Skin epidermis (tissue), 12 donors: ENCODE measurements at regions not wholly inside any gene's neighbourhood (a gene's known extent, or its start where the extent isn't known, plus 50 kb on each side); places are given as distances from the start of the nearest gene placed in this dataset.

Experiments used
- H3K27ac ChIP-seq, 21 experiments: fragments of 200-600 bp; sonication (generic) in 11 of 21; one replicate each; pipeline ENCODE4 v1.5.0; 2020; ENCODE audit warnings: mild to moderate bottlenecking in 3 of 21, inconsistent platforms in 2 of 21, moderate library complexity in 2 of 21
- H3K4me3 ChIP-seq, 7 experiments: fragments of 200-600 bp; sonication (generic) in 2 of 7; one replicate each; pipeline ENCODE4 v1.5.0; 2020; ENCODE audit warnings: inconsistent platforms in 2 of 7, mild to moderate bottlenecking in 2 of 7, moderate library complexity in 1 of 7

DNA sequence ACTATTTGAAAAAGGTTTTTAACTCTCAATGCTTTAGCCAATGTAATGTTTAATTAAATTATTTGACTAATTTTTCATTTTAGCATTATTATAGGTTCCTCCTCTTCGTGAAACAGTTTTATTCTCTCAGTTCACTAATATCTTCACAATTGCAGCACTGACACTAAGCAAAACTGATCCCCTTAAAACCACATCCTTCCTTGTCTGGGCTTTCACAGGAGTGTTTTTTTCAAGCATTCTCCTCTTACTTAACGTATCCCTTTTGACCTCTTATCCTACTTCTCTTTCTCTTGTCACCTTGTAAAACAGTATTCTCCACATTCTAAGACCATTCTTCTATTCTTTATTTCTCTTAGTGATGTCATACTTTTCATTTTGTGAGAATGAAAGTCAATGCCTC, 112.8 kb downstream of the DSC3 start:
- H3K27ac ChIP-seq = no peak overlapping the region
- no peak overlapping the region for H3K4me3 ChIP-seq

DNA sequence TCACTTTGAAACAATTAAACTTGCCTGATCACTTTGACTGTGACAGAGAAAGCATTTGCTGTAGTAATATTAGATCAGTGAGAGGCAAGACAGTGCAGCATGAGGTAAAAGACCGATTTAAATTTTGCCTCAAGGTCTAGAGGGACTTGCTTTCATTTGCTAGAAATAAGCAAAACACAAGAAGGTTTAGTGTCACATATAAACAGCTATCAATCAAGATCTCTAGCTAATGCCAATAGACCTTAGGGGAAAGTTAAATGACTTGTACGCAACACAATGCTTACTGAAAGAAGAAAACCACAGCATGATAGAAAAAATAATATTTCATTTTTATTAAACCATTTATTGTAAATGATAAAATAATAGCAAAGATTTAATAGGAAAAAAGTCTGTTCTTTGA, 113.5 kb downstream of the DSC3 start:
- H3K27ac ChIP-seq = no peak overlapping the region
- no peak overlapping the region for H3K4me3 ChIP-seq

DNA sequence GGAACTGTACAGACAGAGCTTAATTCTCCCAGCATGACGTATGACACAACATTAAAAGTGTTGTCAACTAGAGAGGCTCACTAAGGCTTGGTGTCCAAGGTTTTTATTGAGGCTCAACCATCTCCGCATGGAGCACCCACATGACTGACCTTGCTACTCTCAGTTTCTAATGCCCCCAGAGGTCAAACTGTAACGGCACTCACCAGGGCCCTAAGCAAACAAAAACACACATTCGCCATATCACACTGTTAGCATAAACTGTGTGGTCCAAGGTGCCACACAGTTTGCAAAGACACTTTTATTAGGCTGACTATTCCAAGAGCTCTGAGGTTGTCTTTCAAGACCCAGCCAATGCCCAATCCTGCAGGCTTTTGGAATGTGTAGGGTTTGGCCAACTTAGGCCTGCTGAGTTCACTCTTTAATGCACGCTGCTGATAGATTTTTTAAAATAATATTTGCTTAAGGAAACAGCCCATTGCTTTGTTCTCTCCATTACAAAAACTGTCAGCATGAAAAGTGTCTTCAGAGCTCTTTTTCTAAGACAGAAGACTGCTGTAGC, 114.9 kb downstream of the DSC3 start:
- Histone ChIP-seq H3K27ac (no peak overlapping the region), H3K4me3 (no peak overlapping the region)

DNA sequence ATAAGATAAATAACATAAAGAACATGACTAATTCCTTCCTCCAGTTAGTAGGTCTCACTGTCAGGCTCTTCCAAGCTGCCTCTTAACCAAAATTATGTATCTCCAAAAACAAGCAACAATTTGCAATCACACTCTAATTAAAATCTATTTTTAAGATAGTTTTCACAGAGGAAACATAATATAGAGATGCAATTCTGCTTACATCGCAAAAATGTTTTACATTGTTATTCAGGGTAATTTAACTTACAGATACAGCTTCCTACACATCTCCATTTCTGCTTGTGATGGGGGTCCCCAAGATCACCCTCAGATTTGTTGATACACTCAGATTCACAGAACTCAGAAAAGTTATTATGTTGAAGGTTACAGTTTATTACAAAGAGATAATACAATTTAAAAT, 115.5 kb downstream of the DSC3 start:
- Histone ChIP-seq H3K27ac (no peak overlapping the region), H3K4me3 (no peak overlapping the region)

DNA sequence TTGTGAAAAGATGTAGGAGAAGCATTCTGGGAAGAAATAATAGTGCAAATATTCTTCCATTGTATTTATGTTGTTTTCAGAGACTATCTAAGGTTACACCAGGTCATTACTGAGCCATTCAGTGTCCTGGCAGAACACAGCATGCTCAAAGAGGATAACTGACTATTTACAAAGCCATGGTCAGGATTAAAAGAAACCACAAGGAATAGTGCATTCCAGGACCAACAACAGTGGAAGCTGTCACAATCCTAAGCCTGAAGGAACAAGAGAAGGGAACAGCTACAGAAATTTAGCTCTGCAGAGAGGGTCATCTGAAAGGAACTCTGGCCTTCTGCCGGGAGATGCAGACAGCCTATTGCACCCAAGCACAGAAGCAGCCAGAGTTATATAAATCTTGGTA, 116.7 kb downstream of the DSC3 start:
- H3K4me3 ChIP-seq = no peak overlapping the region
- H3K27ac ChIP-seq = no peak overlapping the region

- no peak overlapping the region for H3K4me3 ChIP-seq
- H3K27ac ChIP-seq = no peak overlapping the region
These were observed 121.8 kb downstream of the DSC3 start for GRCh38 chr18:30920757-30921156.

DNA sequence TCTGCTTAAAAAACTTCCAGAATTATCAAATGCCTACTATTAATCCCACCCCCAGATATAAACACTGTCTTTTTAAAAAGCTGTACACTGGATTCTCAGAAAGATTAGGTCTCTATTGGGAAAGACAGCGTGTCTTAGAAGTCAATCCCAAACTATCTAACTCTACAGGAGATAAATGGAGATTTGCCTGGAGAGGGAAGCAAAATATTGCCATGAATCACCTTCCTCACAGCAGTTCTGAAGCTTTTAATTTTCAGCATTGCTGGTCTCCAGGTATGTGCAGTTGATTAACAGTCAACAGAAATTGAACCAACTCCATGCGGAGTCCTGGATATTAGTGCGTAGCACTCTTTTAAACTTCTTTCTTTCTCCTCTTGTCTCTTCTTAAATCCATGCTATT, 122.2 kb downstream of the DSC3 start:
- Histone ChIP-seq H3K27ac (no peak overlapping the region), H3K4me3 (no peak overlapping the region)

- no peak overlapping the region for H3K27ac ChIP-seq
These were observed 124.9 kb downstream of the DSC3 start for GRCh38 chr18:30917651-30918050.

DNA sequence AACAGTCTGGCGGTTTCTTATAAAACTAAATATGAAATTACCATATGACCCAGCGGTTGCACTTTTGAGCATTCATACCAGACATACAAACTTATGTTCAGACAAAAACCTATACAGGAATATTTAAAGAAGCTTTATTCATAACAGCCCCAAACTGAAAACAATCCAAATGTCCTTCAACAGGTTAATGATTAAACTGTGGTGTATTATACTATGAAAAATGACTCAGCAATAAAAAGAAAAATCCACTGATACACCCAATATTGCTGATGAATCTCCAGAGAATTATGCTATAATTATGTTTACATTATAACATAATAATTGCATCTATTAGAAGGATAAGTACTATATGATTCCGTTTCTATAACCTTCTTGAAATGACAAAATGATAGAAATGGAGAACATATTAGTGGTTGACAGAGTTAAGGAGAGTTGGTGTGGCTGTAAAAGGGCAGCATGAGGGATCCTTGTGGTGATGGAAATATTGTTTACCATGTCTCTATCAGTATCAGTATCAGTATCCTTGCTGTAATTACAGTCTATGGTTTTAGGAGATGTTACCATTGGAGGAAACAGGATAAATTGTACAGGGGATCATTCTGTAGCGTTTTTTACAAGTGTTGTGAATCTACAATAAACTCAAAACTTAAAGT, 127.1 kb downstream of the DSC3 start:
- no peak overlapping the region for H3K4me3 ChIP-seq
- no peak overlapping the region for H3K27ac ChIP-seq

More at GRCh38 chr18:30917651-30918050, 124.9 kb downstream of the DSC3 start:
- no peak overlapping the region for H3K4me3 ChIP-seq

DNA sequence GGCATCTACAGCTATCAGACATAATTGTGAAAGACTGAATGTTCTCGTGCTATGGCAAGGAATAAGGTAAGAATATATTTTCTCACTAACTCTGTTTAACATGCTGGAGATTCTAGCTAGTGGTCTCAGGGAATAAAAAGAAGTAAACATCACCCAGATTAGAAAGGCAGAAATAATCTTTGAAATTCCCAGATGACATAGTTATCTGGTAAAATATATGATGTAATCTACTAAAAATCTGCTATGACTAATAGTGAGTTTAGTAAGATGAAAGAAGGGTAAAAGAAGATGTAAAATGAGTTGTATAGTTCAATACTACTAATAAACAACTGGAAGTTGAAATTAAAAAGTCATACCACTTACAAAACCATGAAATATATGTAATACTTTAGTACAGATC, 134.2 kb downstream of the DSC3 start:
- no peak overlapping the region for H3K27ac ChIP-seq
- H3K4me3 ChIP-seq = no peak overlapping the region

GRCh38 chr18:30903566-30903965, 139.0 kb downstream of the DSC3 start:
- Histone ChIP-seq H3K27ac (no peak overlapping the region), H3K4me3 (no peak overlapping the region)

- no peak overlapping the region for H3K4me3 ChIP-seq
- H3K27ac ChIP-seq = no peak overlapping the region
These were observed 152.8 kb downstream of the DSC3 start for GRCh38 chr18:30889519-30890301.

- no peak overlapping the region for H3K4me3 ChIP-seq
- H3K27ac ChIP-seq = no peak overlapping the region
These were observed 154.2 kb downstream of the DSC3 start for GRCh38 chr18:30888344-30888743.

DNA sequence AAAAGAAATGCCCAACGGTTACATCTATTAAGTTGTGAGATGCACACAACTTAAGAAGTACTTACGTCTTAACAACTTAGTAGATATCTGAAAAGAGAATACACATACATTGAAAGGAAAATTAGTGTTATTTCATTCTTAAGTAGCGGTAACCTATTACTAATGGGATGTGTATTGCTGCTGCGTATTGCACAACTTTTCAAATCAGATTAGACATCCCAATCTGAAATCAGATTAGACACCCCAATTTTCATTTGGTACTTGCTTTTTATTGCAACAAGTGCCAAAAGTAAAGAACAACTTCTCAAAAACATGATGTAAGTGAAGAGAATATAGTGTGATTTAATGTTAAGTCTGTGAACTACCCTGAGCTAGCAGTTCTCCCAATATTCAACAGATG, 155.5 kb downstream of the DSC3 start:
- Histone ChIP-seq H3K4me3 (no peak overlapping the region), H3K27ac (no peak overlapping the region)

DNA sequence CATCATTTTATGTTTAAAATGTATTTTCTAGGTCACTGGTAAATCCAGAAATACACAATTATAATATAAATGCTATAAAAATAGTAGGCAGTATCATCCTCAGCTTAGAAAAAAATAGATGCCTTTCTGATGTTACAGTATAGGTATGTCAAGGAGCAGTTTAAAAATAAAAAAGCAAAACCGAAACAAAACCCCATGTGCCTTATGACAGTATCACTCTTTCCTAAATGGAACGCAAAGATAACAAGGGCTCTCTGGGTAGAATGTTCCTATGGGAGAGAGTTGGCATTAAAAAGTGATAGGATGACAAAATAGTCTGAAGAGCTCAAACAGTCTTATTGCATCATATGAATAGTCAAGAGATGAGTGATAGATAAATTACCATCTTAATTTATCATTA, 172.1 kb downstream of the DSC3 start:
- Histone ChIP-seq H3K27ac (no peak overlapping the region), H3K4me3 (no peak overlapping the region)

DNA sequence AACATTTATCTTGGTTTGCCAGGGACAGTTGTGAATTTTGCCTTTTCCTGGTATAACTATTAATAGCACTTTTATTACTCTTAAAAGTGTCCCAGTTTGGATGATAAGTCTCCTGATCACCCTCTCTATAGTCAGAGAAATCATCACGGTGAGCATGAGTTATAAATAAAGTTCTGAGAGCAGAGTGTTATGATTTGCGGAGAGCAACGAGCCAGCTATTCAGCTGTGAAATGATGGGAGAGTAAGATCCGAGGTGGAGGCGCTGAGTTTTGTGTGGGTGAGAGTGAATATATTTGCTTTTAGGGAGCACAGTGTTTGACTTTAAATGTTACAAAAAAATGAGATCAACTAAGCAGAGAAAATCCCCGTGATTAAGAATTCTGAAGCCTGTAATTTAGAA, 179.6 kb downstream of the DSC3 start:
- H3K27ac ChIP-seq = no peak overlapping the region
- H3K4me3 ChIP-seq = no peak overlapping the region

DNA sequence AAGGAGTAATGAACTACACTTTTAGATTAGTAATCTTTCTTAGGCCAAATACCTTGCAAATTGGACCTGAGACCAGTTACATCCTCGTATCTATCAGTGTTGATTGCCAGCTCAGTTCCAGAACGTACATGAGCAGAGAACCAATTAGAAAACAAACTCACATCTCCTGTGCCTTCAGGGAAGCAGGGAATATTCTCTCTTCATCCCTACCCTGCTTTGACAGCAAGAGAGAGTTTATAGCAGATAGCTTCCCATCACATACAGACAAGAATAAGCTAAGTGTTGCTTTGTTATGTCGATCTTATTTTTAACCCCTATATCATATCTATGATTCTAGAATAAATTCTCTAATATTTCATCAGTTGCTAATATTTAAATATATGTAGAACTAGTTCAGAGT, 181.8 kb downstream of the DSC3 start:
- H3K27ac ChIP-seq = no peak overlapping the region
- H3K4me3 ChIP-seq = no peak overlapping the region

GRCh38 chr18:30859036-30859435, 183.5 kb downstream of the DSC3 start:
- no peak overlapping the region for H3K27ac ChIP-seq
- no peak overlapping the region for H3K4me3 ChIP-seq

DNA sequence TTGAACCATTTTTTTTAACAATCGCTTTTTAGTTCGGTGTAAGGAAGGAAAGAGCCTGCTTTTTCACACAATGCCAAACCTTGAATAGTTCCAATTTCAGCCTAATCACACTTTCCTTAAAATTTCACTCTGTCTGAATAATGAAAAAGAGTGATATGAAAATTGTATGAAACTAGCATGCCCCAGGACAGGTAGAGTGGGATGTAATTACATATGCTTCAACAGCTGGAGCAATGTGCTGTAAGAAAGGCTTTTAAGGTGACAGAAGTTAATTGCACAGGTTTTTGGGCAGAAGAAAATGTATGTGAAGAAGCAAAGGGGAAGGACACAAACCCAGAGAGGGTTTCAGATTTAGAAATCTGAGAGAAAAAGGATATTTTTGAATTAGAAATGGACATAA, 184.0 kb downstream of the DSC3 start:
- H3K27ac ChIP-seq = no peak overlapping the region
- H3K4me3 ChIP-seq = no peak overlapping the region

- no peak overlapping the region for H3K4me3 ChIP-seq
These were observed 186.8 kb downstream of the DSC3 start for GRCh38 chr18:30855762-30856161.

DNA sequence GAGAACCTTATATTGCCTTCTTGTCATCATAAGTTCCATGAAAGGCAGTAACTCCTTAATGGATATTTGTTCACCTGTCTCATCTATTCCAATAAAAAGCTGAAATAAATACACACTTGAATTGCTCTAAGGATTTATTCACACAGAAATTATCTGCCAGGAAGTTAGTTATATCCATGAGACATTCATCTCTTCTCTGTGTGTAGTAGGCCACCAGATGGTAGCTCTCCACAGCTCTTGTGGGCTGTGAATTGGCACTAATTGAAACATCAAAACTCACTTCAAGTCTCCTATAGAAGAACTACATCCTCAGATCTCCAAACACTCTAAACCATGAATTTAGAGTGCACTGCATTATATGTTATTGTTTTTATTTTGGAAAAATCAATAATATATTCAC, 189.6 kb downstream of the DSC3 start:
- Histone ChIP-seq H3K27ac (no peak overlapping the region), H3K4me3 (no peak overlapping the region)

More at GRCh38 chr18:30855762-30856161, 186.8 kb downstream of the DSC3 start:
- H3K27ac ChIP-seq = no peak overlapping the region
